LoVo (cell line): ENCODE measurements at regions not wholly inside any gene's neighbourhood (a gene's known extent, or its start where the extent isn't known, plus 50 kb on each side); places are given as distances from the start of the nearest gene placed in this dataset.

ENCODE experiments used
- DNase-seq: peaks from one replicate; pipeline ENCODE4 v3.0.0-alpha.2; 2016; ENCODE audit warnings: low spot score

- no peak for DNase-seq
Measured at GRCh38 chr12:46910830-46911229, 85.0 kb upstream of the SLC38A4 start.

GRCh38 chr12:46914336-46914735 is 88.5 kb upstream of the SLC38A4 start:
- DNase-seq, result no peak

- DNase-seq, result peak; percentile 12
Measured at GRCh38 chr12:46915082-46915481, 89.3 kb upstream of the SLC38A4 start.

DNA sequence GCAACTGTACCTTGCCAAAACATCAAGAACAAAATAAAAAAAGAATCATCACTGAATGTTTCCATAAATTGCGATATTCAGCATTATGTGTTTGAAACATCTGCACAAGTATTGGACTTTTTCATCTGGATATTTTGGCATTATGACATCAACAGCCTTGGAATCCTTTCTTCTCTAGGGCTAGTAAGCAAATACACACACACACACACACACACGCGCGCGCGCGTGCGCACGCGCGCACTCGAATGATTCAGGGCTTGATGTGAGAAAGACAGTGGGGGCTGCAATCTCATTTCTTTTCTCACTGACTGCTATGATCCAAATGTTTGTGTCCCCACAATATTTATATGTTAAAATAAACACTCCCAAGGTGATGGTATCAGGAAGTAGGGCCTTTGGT is 90.0 kb upstream of the SLC38A4 start:
- DNase-seq, result no peak

GRCh38 chr12:46916796-46917419 is 91.1 kb upstream of the SLC38A4 start:
- DNase-seq, result no peak

DNA sequence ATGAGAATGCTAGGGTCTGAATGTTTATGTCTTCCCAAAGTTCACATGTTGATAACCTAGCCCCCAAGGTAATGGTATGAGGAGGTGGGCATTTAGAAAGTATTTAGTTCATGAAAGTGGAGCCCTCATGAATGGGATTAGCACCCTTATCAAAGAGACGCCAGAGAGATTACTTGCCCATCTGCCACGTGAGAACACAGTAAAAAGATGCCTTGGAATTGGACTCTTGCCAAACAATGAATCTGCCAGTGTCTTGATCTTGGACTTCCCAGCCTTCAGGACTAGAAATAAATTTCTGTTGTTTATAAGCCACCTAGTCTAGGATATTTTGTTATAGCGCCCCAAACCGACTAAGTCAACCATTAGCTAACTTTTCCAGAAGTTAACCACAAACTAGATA is 92.0 kb upstream of the SLC38A4 start:
- DNase-seq, result no peak

GRCh38 chr12:46918631-46919030 is 92.8 kb upstream of the SLC38A4 start:
- no peak for DNase-seq

DNA sequence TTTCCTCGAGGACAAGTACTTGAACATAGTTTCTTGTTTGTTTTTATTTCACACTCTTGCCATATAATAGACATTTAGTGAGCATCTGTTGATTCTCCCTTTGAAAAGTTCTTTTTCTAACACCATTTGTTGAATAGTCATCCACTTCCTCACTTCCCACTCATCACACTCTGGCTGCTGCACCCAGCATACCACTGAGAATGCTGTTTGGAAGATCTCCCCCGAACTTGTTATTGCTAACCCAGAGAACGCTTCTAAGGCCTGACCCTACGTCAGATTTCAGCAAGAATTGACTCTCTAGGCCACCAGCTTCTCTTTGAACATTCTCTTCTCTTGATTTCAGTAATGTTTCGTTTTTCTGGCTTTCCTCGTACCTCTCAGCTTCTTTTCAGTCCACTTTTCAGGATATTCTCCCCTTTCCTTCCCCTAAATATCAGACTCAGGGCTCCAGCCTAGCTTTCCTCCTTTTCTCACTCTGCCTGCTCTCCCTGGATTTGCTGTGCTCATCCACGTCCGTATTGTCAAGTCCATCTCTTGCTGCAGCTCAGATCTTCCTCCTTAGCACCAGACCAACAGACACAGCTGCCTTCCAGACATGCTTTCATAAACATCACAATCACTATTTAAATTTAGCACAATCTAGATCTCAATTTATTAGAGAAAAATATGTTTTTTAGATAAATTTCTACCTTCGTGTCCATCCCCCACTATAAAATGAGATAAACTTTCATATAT is 94.0 kb upstream of the SLC38A4 start:
- DNase-seq, result no peak

GRCh38 chr12:46920499-46920898 is 94.7 kb upstream of the SLC38A4 start:
- no peak for DNase-seq

GRCh38 chr12:46921048-46921763 is 95.4 kb upstream of the SLC38A4 start:
- DNase-seq, result peak; percentile 29

DNA sequence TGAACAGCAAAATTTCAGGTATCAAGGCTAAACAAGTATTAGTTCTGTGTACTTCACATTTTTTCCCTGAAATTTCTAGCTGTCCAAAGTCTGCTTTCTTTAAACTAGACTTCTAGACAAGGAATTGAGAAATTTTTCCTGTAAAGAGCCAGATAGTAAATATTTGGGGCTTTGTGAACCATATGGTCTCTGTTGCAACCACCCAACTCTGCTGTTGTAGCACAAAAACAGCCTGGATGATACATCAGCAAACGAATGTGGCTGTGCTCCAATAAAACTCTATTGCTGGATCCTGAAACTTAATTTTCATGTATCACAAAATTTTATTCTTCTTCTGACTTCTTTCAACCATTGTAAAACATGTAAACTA is 96.0 kb upstream of the SLC38A4 start:
- no peak for DNase-seq

DNA sequence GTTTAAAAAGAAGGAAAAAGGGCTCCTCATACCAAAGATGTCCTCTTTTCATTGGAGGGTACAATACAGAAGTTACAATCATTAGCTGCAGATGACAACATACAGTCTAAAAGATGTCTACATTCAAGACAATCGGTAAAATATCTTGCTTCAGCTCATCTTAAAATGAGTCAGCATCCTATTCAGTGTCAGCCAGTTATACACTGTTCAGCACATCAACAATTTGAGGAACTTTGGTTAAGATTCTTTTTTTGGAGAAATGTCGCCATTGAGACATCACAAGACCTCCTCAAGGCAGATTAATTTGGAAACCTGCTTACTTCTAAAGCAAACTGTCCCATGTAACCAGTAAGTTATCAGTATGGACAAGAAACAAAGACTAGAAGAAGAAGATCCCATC is 100.7 kb upstream of the SLC38A4 start:
- DNase-seq, result no peak

DNA sequence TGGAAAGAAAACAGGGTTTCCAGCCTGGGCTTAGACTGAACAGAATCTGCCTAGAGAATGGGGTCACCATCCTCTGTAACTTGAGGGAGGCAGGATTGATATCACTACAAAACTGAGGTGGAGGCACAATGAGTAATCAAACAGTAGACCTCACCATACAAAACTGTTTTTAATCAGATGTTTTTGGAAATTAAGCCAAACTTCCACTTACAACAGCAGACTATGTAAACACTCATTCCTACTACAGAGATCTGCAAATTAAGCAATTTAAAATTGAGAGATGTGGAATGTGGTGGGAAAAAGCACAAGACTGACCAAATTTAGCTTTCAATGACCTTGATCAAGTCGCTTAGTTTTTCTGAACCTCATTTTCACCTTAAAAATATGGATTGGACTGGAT is 104.3 kb upstream of the SLC38A4 start:
- DNase-seq, result no peak

- DNase-seq, result peak; percentile 46
Measured at GRCh38 chr12:46933947-46934346, 108.2 kb upstream of the SLC38A4 start.

DNA sequence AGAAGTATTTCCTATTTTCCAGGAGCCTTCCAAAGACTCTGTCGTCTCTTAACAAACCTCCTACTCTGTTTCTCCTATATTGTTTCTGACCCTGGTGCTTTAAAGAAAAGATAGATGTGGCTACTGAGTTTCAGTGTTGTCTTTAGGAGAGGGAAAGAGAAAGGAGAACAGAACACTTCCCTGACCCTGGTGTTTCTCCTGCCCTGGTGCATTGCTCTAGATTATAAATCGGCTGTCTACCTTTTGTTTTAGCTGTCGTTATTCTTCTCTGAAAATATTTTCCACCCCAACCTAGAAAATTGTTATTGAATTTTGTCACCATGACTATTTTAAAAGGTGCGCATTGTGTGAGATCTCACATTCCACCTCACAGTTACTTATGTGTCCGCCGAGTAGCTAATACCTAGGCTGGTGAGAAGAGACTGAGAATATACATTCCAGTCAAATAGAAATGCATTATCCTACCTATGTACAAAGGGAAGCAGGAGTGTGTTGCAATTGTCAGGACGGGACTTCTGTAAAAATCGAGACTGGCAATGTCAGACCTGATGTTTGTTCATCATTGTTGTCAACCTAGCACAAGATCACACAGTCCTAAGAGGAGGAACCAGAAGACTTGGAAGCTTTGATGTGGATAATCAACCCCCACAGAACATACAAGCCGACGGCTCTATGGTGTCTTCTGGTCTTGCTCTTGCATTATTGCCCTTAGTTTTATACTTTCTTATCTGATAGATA is 108.7 kb upstream of the SLC38A4 start:
- no peak for DNase-seq

DNA sequence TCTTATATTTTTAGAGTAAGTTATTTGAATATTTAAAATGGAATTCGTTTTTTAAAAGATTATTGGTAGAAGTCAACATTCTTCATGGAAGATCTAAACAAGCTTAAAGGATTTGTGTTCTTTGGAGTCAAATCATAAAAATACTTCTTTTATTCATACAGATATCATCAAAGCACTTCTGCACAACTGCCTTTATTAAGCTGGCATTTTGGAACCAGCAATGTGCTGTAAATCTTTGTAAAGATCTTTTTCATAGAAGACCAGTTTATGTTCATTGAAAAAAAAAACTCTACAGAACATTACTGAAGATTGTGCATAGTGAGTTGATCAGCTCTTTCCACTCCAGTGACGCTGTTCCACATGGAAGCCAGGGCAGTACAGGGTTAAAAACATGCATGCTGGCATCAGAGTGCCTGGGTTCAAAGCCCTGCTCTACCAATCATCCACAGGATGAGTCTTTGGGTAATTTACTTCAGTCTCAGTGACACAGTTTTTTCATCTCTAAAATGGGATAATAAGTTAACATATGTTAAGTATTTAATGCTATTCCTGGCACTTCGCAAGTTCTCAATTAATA is 109.6 kb upstream of the SLC38A4 start:
- DNase-seq, result no peak

GRCh38 chr12:46936042-46936441 is 110.2 kb upstream of the SLC38A4 start:
- no peak for DNase-seq

DNA sequence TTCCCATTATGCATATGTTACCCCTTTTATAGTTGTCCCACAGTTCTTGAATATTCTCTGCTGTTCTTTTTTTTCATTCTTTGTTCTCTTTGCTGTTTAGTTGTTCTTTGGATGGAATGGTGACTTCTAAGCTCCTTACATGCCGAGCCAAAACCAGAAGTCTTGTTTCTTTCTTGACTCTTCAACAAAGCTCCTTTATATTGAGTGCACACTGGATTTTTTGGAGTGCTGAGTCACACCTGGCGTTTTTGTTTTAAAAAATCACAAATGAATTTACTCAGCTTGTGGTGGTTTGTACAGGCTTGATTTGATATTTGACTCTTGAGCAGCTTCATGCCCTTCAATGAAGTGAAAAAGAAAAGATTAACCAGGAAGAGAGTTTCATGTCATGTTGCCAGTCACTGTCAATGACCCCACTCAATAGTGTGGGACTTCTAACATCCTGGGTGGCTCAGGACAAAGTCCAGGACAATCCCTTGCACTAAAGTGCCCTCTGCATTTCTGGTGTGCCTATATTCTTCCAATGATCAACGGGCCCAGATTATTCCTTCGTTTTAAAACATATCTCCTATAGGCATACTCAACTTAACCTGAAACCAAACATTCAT is 112.4 kb upstream of the SLC38A4 start:
- DNase-seq, result no peak

DNA sequence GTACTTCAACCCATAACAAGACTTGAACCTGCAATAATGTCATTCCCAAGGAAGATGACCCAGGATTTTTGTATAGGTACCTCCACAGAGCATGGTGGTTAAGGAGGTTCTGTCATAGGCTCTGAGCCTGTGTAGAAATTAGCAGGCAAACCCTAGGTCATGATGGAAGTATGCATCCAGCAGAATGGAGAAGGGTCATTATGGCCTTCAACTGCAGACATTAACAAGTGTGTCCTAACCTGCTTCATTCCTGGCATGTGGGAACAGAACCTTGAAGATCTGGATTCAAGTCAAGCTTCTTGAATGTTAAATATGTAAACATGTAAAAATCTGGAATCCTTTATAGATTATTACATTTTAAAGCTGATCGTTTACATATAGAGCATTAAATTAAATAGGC is 116.2 kb upstream of the SLC38A4 start:
- no peak for DNase-seq

DNA sequence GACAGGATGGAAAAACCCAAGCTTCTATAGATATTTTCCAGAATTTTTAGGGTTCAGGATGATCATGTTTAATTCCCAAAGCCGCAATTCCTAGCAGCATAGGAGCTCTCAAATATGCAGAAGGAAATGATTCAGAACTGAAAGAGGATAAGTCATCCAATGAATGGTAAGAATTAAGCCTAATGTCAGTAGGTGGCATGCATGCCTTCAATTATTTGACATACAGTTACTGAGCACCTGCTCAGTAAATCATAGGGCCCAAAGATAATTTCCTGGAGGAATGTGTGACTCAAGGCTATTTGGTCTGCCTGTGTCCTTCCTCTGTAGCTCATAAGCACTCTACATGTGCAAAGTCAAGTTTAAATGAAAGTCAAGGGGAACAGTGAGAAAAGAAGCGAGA is 116.8 kb upstream of the SLC38A4 start:
- DNase-seq, result peak; percentile 38

GRCh38 chr12:46944088-46944487 is 118.3 kb upstream of the SLC38A4 start:
- no peak for DNase-seq

- DNase-seq, result no peak
Measured at GRCh38 chr12:46944771-46945170, 119.0 kb upstream of the SLC38A4 start.
